HG02852 (cell line): ENCODE measurements at regions not wholly inside any gene's neighbourhood (a gene's known extent, or its start where the extent isn't known, plus 50 kb on each side); places are given as distances from the start of the nearest gene placed in this dataset.
"Not testable (repeated sequence)": the region's sequence is repeated elsewhere in the genome, so short reads cannot be mapped to it uniquely, and the experiment has no call there.

Source experiments
- ATAC-seq: cut with Tn5 transposase; IDR thresholded peaks from one replicate; pipeline ENCODE4 v1.9.1; 2021; ENCODE audit warnings: mild to moderate bottlenecking, moderate library complexity; ENCODE audit not compliant: unreplicated experiment

DNA sequence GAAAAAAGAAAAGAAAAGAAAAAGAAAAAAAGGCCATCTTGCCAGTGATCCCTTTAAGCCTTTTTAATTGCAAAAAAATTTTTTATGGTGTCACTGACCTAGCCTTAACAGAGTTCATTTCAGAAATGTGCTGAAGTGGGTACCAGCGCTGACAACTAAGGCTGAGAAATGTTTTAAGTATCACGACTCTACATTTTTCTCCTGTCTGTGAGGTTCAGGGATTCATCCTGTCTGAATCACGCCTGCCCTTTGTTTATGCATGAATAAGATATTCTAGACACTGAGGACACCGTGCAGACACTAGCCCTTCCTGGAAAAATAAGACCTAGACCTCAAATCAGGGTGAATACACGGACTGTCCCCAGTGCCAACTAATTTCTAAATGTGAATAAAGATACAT, 154.4 kb upstream of the NOCT start:
- no peak for ATAC-seq

GRCh38 chr4:138860357-138860756, 155.2 kb upstream of the NOCT start:
- not testable (repeated sequence) for ATAC-seq

DNA sequence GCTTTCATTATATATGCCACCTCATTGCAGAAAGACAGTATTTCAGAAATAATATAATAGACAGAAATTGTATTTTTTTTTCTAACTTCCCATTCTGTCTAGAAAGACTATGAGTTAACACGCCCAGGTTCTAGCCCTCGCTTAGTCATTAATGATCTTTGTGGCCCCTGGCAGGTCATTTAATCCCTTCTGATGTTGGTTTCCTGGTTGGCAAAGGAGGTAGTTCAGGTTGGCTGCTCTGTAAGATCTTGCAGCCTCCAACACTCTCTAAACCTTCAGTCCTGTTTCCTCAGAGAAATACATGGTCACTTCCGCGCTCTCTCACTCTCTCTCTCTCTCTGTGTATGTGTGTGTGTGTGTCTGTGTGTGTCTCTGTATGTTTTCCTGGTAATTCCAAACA, 156.3 kb upstream of the NOCT start:
- ATAC-seq: no peak

DNA sequence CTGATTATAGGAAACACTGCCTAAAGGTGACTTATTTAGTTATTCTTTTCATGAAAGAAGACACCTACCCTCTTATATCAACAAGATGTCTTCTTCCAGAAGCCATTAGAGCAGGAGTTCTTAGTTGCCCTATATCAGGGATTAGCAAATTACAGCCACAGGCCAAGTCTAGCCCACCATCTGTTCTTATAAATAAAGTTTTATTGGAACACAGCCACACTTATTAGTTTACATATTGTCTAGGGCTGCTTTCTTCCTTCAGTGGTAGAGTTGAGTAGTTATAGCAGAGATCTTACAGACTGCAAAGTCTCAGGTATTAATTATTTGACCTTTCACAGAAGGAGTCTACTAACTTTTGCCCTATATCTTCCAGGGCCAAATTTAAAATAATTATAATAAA, 157.2 kb upstream of the NOCT start:
- no peak for ATAC-seq

- no peak for ATAC-seq
Observed at GRCh38 chr4:138857416-138857815, 158.2 kb upstream of the NOCT start.

DNA sequence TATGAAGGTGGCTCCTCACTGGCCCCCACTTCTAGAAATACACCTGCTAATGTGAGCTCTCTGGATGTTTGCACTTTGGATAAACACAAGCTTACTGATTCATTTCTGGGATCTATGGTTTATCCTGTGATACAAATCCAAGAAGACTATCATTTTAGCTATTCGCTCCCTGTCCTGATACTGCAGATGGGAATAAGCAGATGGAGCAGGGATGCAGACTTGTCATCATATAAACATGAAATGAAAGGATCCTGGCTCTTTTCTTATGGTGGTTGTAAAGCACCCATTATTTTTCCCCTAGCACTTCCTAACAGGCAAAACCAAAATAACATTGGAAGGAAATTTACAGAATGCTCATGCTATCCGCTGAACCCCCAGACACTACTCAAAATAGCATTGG, 162.9 kb upstream of the NOCT start:
- no peak for ATAC-seq

GRCh38 chr4:138851391-138852335, 163.9 kb upstream of the NOCT start:
- ATAC-seq: no peak

- ATAC-seq: no peak
Observed at GRCh38 chr4:138845664-138846063, 169.9 kb upstream of the NOCT start.

DNA sequence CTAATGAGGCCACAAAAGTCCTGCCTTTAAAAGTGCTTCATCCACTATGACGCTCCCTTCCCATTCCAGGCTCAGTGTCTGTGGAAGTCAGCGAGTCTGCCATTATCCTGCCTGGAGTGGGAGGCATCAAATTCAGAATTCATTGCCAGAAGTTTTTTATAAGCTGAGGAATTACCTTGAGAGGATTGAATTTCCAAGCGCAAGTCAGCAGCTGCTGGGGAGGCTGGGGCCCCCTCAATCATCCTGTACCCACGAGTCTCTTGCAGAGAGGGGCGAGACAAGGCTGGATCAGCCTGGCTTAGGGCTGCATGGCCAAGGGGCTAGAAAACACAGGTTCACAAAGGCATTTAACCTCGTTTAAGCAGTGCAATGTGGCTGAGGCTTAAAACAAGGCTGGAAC, 170.5 kb upstream of the NOCT start:
- no peak for ATAC-seq

DNA sequence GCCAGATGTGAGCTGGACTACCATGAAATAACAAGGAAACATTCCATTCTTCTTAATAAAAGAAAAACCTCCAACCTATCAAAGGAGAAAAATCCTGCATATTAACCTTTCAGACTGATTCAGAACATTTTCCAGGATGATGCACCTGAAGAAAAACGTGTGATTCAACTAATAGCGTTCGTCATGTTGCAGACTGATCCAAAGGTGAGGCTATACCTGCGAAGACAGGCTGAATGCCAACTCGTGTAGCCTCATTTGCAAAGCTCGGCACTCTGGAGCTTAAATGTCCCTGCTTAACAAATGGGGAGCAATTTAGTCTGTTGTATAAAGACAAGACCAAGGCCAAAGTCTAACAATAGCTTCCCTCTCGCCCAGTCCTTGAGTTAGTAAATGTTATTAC, 172.0 kb upstream of the NOCT start:
- ATAC-seq: no peak

DNA sequence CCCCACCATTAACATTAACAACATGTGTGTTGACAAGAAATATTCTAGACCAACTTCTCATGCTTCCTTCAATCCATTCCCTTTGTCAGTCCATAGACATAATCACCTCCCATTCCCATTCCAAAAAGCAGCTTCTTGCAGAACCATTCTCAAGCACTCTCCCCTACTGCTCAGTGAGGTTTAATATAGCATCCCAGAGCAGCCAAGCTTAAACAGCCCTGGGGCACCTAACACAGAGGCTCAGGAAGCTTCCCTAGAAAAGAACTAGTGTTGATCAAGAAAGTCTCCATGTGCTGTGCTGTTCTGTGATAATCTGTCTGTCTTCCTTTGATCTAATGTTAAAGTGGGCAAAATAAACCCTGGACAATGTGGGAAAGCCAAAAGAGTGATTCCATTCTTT, 174.2 kb upstream of the NOCT start:
- no peak for ATAC-seq

- ATAC-seq: no peak
Observed at GRCh38 chr4:138838251-138838650, 177.3 kb upstream of the NOCT start.

DNA sequence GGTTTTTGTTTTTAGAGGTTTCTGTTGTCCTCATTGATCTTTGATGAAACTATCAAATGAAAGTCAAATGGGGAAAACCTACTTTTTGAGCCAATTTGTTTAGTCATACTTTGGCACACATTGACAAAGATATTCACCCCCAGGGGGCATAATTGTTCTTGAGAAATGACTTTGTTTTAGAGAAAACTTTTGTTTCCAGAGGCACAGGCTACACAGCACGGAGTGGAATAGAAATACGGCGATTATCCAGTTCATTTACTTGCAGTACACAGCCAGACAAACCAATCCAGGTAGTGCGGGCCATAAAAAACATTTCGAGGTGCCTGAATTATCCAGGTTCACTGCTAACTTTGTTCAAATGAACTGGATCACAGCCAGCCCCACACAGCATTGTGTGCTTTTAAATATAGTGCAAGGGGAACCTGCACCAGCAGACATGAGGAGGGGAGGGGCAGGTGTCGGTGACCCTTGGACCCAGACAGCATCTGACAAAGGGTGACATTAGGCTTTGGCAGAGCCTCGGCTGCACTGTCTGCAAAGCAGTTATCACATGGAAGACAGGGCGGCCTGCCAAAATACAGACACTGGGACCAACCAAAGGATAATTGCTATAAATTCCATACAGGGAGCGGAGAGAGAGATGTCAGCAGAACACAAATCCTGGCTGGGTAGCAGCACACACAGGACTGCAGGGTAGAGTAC, 179.6 kb upstream of the NOCT start:
- no peak for ATAC-seq

DNA sequence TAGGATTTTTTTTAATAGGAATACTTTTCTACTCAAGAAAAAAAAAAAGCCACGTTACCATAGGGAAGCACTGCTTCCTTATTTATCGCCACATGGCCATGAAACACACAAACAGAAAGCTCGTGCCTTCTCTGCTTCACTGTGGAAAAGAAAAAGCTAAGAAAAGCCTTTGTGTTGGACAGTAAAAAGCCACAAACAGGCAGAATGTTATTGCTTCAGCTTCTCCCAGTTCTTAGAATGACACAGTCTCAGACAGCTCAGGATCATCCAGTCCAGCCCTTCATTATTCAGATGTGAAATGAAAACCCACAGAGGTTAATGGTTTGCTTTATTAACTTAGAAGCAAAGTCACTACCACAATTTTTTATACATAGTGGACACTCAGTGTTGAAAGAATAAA, 181.6 kb upstream of the NOCT start:
- no peak for ATAC-seq

DNA sequence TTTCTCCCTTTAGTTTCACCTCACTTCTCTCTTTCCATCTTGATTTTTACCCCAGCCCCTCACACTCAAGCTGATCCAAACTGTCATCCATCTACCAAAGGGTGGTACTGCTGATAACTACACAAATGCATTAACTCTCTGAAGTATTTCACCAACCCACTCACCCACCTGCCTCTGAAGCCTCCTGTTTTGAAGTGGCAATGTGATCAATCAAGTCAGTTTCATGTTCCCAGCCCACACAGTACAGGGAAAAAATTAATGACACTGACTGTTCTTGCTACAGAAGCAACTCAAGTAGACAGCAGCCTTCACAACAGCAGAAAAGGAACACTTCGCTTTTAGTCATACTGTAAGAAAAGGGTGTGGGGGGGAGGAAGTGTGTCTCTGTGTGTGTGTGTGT, 183.0 kb upstream of the NOCT start:
- peak; percentile 44 for ATAC-seq

GRCh38 chr4:138831948-138832347, 183.6 kb upstream of the NOCT start:
- ATAC-seq: no peak

- ATAC-seq: no peak
Observed at GRCh38 chr4:138828926-138829325, 186.7 kb upstream of the NOCT start.

DNA sequence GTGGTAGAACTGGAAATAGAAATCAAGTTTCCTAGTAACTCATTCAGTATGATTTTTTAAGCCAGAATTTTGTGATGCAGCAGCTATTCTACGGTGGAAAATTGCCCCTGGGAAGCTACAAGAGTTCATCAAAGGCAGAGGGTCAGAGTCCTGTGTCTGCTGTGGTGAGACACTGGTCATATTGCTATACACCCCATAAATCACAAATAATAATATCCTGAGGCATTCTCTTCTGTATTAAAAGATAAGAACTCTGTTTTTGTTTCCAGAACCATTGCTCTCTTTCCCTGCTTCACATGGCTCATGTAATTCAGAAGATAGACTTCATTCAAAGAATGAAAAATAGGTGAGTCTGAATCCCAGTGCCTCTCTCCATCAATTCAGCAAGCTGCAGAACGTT, 188.8 kb upstream of the NOCT start:
- no peak for ATAC-seq

DNA sequence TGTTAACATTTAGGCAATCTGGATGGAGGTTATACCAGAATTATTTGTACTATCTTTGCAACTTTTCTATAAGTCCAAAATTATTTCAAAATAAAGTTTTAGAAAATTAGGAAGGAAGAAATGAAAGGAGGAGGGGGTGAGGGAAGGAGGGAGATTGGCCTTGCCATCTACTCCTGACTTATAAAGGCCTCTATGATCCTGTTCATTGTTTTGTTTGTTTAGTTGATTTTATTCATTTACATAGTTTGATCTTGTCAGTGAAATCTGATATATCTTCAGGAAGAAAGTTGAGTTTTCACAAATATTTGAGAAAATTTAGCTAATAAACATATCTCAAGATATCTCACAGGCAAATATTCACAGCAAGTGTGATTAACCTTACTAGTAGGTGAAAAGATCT, 189.3 kb upstream of the NOCT start:
- ATAC-seq: no peak

GRCh38 chr4:138821331-138821730, 194.2 kb upstream of the NOCT start:
- no peak for ATAC-seq

DNA sequence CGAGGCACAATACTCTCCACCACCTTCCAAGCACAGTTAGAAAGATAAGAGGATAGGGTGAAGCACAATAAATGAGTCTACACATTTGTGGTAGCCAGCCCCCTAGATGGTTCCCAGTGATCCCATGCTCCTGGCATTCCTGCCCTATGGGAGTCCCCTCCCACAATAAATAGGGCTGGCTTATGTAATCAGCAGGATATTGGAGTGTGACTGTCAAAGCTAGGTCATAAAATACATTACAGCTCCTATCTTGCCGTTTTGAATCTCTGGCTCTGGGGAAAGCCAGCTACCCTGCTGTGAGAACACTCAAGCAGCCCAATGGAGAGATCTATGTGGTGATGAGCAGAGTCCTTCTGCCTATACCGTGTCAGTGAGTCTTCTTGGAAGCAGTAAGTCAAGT, 198.7 kb upstream of the NOCT start:
- ATAC-seq: no peak

GRCh38 chr4:138815811-138816210, 199.8 kb upstream of the NOCT start:
- no peak for ATAC-seq
